Nephron progenitor cell (in vitro differentiated cells): ENCODE measurements at regions not wholly inside any gene's neighbourhood (a gene's known extent, or its start where the extent isn't known, plus 50 kb on each side); places are given as distances from the start of the nearest gene placed in this dataset.
A peak's percentile ranks its signal among the peaks of the same experiment; 100 is the strongest.

Experiments used
- DNase-seq: peaks from one replicate; pipeline ENCODE4 v3.0.0; 2021
- H3K27ac Mint-ChIP-seq: 2 replicates; pipeline ENCODE4 v1.8.0; 2021; ENCODE audit warnings: mild to moderate bottlenecking, moderate library complexity, mixed read lengths
- H3K27me3 Mint-ChIP-seq: 2 replicates; pipeline ENCODE4 v1.8.0; 2021; ENCODE audit warnings: mild to moderate bottlenecking, low read depth, mixed read lengths; ENCODE audit not compliant: poor library complexity
- H3K36me3 Mint-ChIP-seq: 2 replicates; pipeline ENCODE4 v1.8.0; 2021; ENCODE audit warnings: low read depth, mixed read lengths
- H3K4me1 Mint-ChIP-seq: 2 replicates; pipeline ENCODE4 v1.8.0; 2021; ENCODE audit warnings: mixed read lengths
- H3K4me3 Mint-ChIP-seq: 2 replicates; pipeline ENCODE4 v1.8.0; 2021; ENCODE audit warnings: mild to moderate bottlenecking, moderate library complexity, mixed read lengths
- H3K9me3 Mint-ChIP-seq: 2 replicates; pipeline ENCODE4 v1.8.0; 2021; ENCODE audit warnings: mild to moderate bottlenecking, moderate library complexity, mixed read lengths
- TF ChIP-seq, protein P1 (sequence below): fragments of 200-600 bp; sonication (generic); IDR thresholded peaks from 2 replicates; pipeline ENCODE4 v1.5.0; 2021; ENCODE audit warnings: antibody characterized with exemption

DNA sequence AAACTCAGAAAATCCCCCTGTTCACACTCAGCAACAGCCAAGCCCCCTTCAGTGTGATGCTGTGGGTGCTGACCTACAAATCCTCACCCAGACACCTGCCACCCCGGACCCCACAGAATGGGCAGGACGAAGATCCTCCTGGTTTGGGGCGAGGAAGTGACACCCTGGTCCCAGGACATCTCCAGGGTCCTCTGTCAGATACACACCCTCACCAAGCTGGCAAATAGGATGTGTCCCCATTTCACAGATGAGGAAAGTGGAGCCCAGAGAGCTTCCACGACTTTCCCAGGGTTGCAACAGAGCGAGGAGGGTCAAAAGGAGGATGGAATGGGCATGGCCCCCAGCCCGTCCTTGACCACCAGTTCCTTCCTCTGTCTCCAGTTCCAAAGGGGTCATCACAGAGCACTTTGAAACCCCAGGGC, 92.0 kb upstream of the AFDN start:
- no peak for DNase-seq
- Mint-ChIP-seq H3K9me3 (peaks cover 19% of the 10 kb centered on the region), H3K4me1 (peaks cover 26% of the 10 kb centered on the region), H3K4me3 (no peak overlapping the region), H3K36me3 (no peaks in the 10 kb centered on the region), H3K27ac (no peak overlapping the region), H3K27me3 (peaks cover 10% of the 10 kb centered on the region)
- TF ChIP-seq, protein P1, sequence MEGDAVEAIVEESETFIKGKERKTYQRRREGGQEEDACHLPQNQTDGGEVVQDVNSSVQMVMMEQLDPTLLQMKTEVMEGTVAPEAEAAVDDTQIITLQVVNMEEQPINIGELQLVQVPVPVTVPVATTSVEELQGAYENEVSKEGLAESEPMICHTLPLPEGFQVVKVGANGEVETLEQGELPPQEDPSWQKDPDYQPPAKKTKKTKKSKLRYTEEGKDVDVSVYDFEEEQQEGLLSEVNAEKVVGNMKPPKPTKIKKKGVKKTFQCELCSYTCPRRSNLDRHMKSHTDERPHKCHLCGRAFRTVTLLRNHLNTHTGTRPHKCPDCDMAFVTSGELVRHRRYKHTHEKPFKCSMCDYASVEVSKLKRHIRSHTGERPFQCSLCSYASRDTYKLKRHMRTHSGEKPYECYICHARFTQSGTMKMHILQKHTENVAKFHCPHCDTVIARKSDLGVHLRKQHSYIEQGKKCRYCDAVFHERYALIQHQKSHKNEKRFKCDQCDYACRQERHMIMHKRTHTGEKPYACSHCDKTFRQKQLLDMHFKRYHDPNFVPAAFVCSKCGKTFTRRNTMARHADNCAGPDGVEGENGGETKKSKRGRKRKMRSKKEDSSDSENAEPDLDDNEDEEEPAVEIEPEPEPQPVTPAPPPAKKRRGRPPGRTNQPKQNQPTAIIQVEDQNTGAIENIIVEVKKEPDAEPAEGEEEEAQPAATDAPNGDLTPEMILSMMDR = no peak

DNA sequence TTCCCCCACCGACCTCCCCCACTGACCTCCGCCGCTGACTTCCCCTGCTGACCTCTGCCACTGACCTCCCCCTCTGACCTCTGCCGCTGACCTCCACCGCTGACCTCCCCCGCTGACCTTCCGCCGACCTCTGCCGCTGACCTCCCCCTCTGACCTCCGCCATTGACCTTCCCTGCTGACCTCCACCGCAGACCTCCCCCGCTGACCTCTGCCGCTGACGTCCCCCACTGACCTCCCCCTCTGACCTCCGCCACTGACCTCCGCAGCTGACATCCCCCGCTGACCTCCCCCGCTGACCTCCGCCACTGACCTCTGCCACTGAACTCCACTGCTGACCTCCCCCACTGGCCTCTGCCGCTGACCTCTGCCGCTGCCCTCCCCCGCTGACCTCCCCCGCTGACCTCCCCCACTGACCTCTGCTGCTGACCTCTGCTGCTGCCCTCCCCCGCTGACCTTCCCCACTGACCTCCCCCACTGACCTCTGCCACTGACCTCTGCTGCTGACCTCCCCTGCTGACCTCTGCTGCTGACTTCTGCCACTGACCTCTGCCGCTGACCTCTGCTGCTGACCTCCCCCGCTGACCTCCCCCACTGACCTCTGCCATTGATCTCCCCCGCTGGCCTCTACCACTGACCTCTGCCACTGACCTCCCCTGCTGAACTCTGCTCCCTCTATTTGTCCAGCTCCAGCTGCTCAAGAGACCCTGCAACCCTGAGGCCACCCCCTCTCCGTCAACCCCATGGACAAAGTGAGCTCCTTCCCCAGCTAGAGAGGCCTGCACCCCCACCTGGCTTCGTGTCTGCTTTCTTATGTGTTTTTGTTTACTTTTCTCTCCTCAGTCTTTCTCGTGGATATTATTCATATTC, 91.4 kb upstream of the AFDN start:
- peaks cover 26% of the 10 kb centered on the region for H3K4me1 Mint-ChIP-seq
- H3K27me3 Mint-ChIP-seq = peaks cover 9% of the 10 kb centered on the region
- H3K4me3 Mint-ChIP-seq = no peak overlapping the region
- H3K9me3 Mint-ChIP-seq = peaks cover 17% of the 10 kb centered on the region
- TF ChIP-seq, protein P1 = no peak
- peak overlapping the region; percentile 50 for H3K27ac Mint-ChIP-seq
- H3K36me3 Mint-ChIP-seq = no peaks in the 10 kb centered on the region
- no peak for DNase-seq

DNA sequence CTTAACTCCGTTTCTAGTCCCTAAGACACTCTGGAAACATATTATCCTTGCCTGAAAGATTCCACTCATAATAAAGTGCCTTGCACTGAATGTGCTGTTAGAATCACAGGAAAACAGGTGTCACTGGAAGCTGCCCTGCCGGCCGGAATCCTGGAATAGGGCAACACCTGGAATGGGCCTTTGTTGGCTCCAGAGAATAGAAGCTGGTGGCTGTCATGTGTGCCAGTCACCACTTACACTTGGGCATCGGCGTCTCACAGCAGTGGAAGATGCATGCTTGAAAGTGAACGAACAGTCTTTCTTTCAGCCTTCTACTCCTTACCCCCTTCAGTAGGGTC, 90.8 kb upstream of the AFDN start:
- peak overlapping the region; percentile 50 for H3K27ac Mint-ChIP-seq
- no peak for DNase-seq
- H3K27me3 Mint-ChIP-seq = peaks cover 7% of the 10 kb centered on the region
- TF ChIP-seq, protein P1 = no peak
- H3K4me1 Mint-ChIP-seq = peaks cover 26% of the 10 kb centered on the region
- no peak overlapping the region for H3K4me3 Mint-ChIP-seq
- H3K36me3 Mint-ChIP-seq = no peaks in the 10 kb centered on the region
- H3K9me3 Mint-ChIP-seq = peaks cover 14% of the 10 kb centered on the region

DNA sequence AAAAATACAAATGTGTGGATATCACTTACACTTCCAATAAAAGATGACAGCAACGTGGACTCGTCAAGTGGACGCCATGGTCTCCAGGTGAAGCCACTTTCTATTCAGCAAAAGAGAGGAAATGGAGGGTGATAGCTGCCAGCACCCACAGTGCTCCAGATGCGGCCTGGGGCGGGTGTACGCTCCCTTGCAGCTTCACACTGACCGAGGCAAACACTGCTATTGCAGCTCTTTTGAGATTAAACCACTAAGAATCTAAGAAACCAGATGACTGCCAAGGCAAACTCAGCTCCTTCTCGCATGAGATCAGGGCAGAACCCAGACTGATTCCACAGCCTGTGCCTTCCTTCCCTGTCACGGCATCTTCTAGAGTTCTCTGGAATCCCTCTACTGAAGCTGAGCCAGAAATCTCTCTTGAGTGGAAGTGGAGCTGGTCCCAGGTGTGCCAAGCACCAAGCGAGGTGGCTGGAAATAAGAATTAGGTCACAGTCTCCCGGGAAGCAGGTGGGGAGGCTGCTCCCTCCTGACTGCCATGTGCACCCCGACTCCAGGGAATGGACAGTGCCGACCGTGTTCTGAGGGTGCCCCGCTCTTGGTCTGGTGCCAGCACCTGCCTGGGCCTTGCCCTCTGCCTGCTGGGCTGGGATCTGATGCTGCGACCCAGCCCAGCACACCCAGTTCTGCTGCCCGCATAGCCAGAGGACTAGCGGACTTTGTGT, 90.1 kb upstream of the AFDN start:
- H3K4me1 Mint-ChIP-seq = peaks cover 26% of the 10 kb centered on the region
- DNase-seq = no peak
- H3K9me3 Mint-ChIP-seq = peaks cover 12% of the 10 kb centered on the region
- H3K4me3 Mint-ChIP-seq = no peak overlapping the region
- TF ChIP-seq, protein P1 = no peak
- H3K36me3 Mint-ChIP-seq = no peaks in the 10 kb centered on the region
- H3K27ac Mint-ChIP-seq = no peak overlapping the region
- H3K27me3 Mint-ChIP-seq = peaks cover 7% of the 10 kb centered on the region

DNA sequence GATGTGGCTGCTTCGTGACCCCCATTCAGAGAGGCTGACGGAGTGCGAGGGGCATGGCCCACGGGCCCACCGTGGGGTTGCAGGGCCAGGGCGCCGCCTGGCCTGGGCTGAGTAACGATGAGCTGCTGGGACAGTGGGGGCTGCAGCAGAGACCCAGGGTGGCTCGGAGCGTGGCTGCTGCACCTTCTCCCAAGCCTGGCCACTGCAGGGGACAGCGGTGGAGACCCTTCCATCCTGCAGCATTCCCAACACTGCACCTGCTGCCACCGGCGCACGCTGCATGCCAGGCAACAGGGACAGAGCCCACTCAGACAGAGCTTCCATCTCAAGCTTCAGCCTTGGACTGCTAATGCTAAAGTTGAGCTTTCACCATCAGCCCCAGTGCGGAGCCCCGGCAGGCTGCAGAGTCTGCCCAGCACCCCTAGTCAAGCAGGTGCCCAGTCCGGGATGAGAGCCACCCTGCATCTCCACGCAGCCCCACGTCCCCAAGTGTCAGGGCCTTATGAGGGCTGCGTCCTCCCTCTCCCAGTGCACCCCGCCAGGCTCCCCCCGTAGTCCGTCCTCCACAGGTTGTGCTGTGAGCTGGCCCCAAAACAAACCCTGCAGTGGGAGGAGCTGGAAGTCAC, 89.4 kb upstream of the AFDN start:
- Mint-ChIP-seq H3K27ac (no peak overlapping the region), H3K9me3 (peaks cover 7% of the 10 kb centered on the region), H3K4me3 (no peak overlapping the region), H3K4me1 (peaks cover 26% of the 10 kb centered on the region), H3K27me3 (peaks cover 7% of the 10 kb centered on the region), H3K36me3 (no peaks in the 10 kb centered on the region)
- no peak for DNase-seq
- TF ChIP-seq, protein P1 = no peak
